ENCODE measurements at regions not wholly inside any gene's neighbourhood (a gene's known extent, or its start where the extent isn't known, plus 50 kb on each side); places are given as distances from the start of the nearest gene placed in this dataset.
A peak's percentile ranks its signal among the peaks of the same experiment; 100 is the strongest.

DNA sequence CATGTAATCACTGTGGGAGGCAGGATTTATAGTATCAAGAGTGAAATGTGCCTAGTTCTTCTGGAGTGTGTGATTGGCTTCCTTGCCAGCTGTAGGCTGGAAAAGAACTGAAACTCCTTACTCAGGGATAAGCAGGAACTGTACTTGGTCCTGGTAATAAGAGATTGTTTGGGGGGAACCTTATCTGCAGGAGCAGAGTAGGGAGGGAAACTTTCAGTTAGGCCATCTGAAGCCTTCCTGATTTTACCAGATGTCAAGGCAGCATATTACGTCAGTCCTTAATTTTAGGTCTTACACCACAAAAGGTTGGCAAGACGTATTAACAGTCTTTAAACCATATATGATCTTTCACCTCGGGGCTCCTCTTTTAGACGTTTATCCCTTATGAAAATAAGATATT lies 231.5 kb upstream of the FMR1 start:
- WGBS, 2 experiments (ENCODE audit: insufficient coverage in 1 of 2, insufficient read length in 1 of 2): 92% methylated on average over 4 of the region's 4 CpGs; no CpG with 5 or more reads in 1 of the 2 experiments
- Mint-ChIP-seq H3K36me3 (ENCODE audit: low read depth) (no peaks in the 10 kb centered on the region), H3K4me3 (no peak overlapping the region), H3K27ac (no peak overlapping the region), H3K27me3 (ENCODE audit: insufficient read depth) (peaks cover 80% of the 10 kb centered on the region), H3K4me1 (peaks cover 7% of the 10 kb centered on the region), H3K9me3 (peaks cover 70% of the 10 kb centered on the region)
- Histone ChIP-seq H3K4me3 (ENCODE audit: low read length) (no peak overlapping the region), H3K27me3 (ENCODE audit: control insufficient read depth, insufficient read depth, low read length, poor library complexity, severe bottlenecking) (no peaks in the 10 kb centered on the region), H3K27ac (ENCODE audit: low read depth, low read length) (no peak overlapping the region), H3K36me3 (ENCODE audit: control insufficient read depth, insufficient read depth, low read length) (no peaks in the 10 kb centered on the region), H3K4me1 (ENCODE audit: control insufficient read depth, insufficient read depth, low read length) (no peaks in the 10 kb centered on the region), H3K9me3 (ENCODE audit: control insufficient read depth, low read length) (peaks cover 16% of the 10 kb centered on the region), H3K9ac (ENCODE audit: extremely low read depth, low read length, poor library complexity, severe bottlenecking) (no peak overlapping the region)
- no peak for DNase-seq
- TF ChIP-seq, protein P1, sequence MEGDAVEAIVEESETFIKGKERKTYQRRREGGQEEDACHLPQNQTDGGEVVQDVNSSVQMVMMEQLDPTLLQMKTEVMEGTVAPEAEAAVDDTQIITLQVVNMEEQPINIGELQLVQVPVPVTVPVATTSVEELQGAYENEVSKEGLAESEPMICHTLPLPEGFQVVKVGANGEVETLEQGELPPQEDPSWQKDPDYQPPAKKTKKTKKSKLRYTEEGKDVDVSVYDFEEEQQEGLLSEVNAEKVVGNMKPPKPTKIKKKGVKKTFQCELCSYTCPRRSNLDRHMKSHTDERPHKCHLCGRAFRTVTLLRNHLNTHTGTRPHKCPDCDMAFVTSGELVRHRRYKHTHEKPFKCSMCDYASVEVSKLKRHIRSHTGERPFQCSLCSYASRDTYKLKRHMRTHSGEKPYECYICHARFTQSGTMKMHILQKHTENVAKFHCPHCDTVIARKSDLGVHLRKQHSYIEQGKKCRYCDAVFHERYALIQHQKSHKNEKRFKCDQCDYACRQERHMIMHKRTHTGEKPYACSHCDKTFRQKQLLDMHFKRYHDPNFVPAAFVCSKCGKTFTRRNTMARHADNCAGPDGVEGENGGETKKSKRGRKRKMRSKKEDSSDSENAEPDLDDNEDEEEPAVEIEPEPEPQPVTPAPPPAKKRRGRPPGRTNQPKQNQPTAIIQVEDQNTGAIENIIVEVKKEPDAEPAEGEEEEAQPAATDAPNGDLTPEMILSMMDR (conservative IDR thresholded peaks at IDR 0.05): no peak

- peaks cover 14% of the 10 kb centered on the region for H3K9me3 ChIP-seq (ENCODE audit: control insufficient read depth, low read length)
- Mint-ChIP-seq H3K4me1 (peaks cover 11% of the 10 kb centered on the region), H3K9me3 (peaks cover 66% of the 10 kb centered on the region), H3K4me3 (no peak overlapping the region), H3K27ac (no peak overlapping the region), H3K36me3 (ENCODE audit: low read depth) (no peaks in the 10 kb centered on the region), H3K27me3 (ENCODE audit: insufficient read depth) (peaks cover 87% of the 10 kb centered on the region)
- TF ChIP-seq, protein P1 (conservative IDR thresholded peaks at IDR 0.05): no peak
- H3K4me1 ChIP-seq (ENCODE audit: control insufficient read depth, insufficient read depth, low read length): no peaks in the 10 kb centered on the region
- no peak for DNase-seq
- H3K27me3 ChIP-seq (ENCODE audit: control insufficient read depth, insufficient read depth, low read length, poor library complexity, severe bottlenecking): no peaks in the 10 kb centered on the region
- H3K4me3 ChIP-seq (ENCODE audit: low read length): no peak overlapping the region
- no peak overlapping the region for H3K27ac ChIP-seq (ENCODE audit: low read depth, low read length)
- 74% methylated on average over 2 of the region's 2 CpGs; no CpG with 5 or more reads in 1 of the 2 experiments for WGBS, 2 experiments (ENCODE audit: insufficient coverage in 1 of 2, insufficient read length in 1 of 2)
- no peak overlapping the region for H3K9ac ChIP-seq (ENCODE audit: extremely low read depth, low read length, poor library complexity, severe bottlenecking)
- H3K36me3 ChIP-seq (ENCODE audit: control insufficient read depth, insufficient read depth, low read length): no peaks in the 10 kb centered on the region
Measured at GRCh38 chrX:147693511-147693910, 218.2 kb upstream of the FMR1 start.

- Histone ChIP-seq H3K27me3 (ENCODE audit: control insufficient read depth, insufficient read depth, low read length, poor library complexity, severe bottlenecking) (no peaks in the 10 kb centered on the region), H3K4me3 (ENCODE audit: low read length) (peak overlapping the region; percentile 56), H3K36me3 (ENCODE audit: control insufficient read depth, insufficient read depth, low read length) (no peaks in the 10 kb centered on the region), H3K27ac (ENCODE audit: low read depth, low read length) (no peak overlapping the region), H3K4me1 (ENCODE audit: control insufficient read depth, insufficient read depth, low read length) (no peaks in the 10 kb centered on the region), H3K9me3 (ENCODE audit: control insufficient read depth, low read length) (peaks cover 25% of the 10 kb centered on the region), H3K9ac (ENCODE audit: extremely low read depth, low read length, poor library complexity, severe bottlenecking) (no peak overlapping the region)
- Mint-ChIP-seq H3K4me1 (peaks cover 7% of the 10 kb centered on the region), H3K9me3 (peaks cover 74% of the 10 kb centered on the region), H3K4me3 (no peak overlapping the region), H3K36me3 (ENCODE audit: low read depth) (peaks cover 4% of the 10 kb centered on the region), H3K27me3 (ENCODE audit: insufficient read depth) (peaks cover 87% of the 10 kb centered on the region), H3K27ac (no peak overlapping the region)
- 8% methylated on average over 2 of the region's 2 CpGs; no CpG with 5 or more reads in 1 of the 2 experiments for WGBS, 2 experiments (ENCODE audit: insufficient coverage in 1 of 2, insufficient read length in 1 of 2)
- DNase-seq: peak; percentile 68
- TF ChIP-seq, protein P1 (conservative IDR thresholded peaks at IDR 0.05): no peak
Measured at GRCh38 chrX:147699061-147699460, 212.7 kb upstream of the FMR1 start.
